ENCODE measurements at regions not wholly inside any gene's neighbourhood (a gene's known extent, or its start where the extent isn't known, plus 50 kb on each side); places are given as distances from the start of the nearest gene placed in this dataset.

GRCh38 chr5:87645224-87645623 lies 232.5 kb upstream of the CCNH start:
- in situ Hi-C loops (cut with HindIII; ENCODE audit: low sequenced_read_pairs) = no loop called here
- H3K4me3 ChIP-seq (ENCODE audit: low read depth, low read length) = no peak overlapping the region
- no peak for DNase-seq (ENCODE audit: low read depth)
- TF ChIP-seq, protein P1, sequence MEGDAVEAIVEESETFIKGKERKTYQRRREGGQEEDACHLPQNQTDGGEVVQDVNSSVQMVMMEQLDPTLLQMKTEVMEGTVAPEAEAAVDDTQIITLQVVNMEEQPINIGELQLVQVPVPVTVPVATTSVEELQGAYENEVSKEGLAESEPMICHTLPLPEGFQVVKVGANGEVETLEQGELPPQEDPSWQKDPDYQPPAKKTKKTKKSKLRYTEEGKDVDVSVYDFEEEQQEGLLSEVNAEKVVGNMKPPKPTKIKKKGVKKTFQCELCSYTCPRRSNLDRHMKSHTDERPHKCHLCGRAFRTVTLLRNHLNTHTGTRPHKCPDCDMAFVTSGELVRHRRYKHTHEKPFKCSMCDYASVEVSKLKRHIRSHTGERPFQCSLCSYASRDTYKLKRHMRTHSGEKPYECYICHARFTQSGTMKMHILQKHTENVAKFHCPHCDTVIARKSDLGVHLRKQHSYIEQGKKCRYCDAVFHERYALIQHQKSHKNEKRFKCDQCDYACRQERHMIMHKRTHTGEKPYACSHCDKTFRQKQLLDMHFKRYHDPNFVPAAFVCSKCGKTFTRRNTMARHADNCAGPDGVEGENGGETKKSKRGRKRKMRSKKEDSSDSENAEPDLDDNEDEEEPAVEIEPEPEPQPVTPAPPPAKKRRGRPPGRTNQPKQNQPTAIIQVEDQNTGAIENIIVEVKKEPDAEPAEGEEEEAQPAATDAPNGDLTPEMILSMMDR (IDR thresholded peaks at IDR 0.05; ENCODE audit: low read depth, low read length, missing control alignments) = no peak

DNA sequence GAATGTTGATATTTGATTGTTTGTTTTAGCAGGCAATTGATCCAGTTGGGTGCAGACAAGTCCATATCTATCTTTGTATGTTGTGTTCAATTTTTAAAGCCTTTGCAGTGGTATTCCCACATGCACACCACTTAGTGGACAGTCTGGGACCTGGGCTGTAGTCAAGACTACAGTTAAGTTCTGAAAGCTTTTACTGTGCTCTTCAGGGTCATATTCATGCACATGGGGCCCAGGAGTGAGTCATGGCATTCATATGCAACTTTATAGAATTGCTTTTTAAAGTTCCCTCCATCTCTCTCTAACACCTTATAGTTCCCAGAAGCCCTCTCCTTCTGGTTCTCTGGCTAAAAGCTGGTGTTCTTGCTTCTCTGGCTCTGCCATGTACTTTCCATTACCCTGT lies 228.2 kb upstream of the CCNH start:
- no peak for DNase-seq (ENCODE audit: low read depth)
- no peak overlapping the region for H3K4me3 ChIP-seq (ENCODE audit: low read depth, low read length)
- TF ChIP-seq, protein P1 (IDR thresholded peaks at IDR 0.05; ENCODE audit: low read depth, low read length, missing control alignments) = no peak
- in situ Hi-C loops (cut with HindIII; ENCODE audit: low sequenced_read_pairs) = no loop called here

DNA sequence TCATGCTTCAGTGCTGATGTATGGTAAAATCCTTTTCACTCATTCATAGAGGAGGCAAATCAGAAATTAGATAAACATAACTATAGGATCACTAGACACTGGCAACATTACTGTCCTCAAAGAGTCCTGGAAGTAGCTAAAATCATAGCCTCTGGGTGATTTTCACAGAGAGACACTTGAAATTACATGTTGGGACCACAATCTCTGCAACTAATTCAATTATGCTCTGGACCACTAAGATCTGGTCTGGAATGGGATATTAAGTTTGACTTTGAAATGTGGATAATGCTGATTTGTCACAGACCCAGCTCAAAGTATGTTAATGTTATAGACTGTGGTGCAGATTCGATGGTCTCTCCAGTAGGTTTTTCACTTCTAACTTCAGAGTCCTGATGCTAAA lies 214.6 kb upstream of the CCNH start:
- in situ Hi-C loops (cut with HindIII; ENCODE audit: low sequenced_read_pairs) = no loop called here
- no peak overlapping the region for H3K4me3 ChIP-seq (ENCODE audit: low read depth, low read length)
- TF ChIP-seq, protein P1 (IDR thresholded peaks at IDR 0.05; ENCODE audit: low read depth, low read length, missing control alignments) = no peak
- DNase-seq (ENCODE audit: low read depth) = no peak

DNA sequence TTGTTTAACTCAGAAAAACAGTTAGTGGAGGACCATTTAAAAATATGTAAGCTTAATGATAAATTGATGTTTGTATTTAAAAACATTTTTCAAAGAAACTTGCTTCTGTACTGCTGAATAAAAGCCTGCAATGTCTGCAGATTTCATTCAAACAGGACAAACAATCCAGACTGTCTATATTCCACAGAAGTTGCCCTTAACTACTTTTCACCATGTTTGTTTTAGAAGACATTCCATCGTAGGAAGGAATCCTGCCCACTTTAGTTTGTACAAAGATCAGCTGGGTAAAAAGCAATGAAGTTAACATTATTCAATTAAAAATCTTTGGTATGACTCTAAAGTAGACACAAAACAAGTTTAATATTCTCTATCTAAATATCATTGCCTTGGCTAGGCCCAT lies 195.7 kb upstream of the CCNH start:
- DNase-seq (ENCODE audit: low read depth) = no peak
- in situ Hi-C loops (cut with HindIII; ENCODE audit: low sequenced_read_pairs) = no loop called here
- TF ChIP-seq, protein P1 (IDR thresholded peaks at IDR 0.05; ENCODE audit: low read depth, low read length, missing control alignments) = no peak
- H3K4me3 ChIP-seq (ENCODE audit: low read depth, low read length) = no peak overlapping the region

DNA sequence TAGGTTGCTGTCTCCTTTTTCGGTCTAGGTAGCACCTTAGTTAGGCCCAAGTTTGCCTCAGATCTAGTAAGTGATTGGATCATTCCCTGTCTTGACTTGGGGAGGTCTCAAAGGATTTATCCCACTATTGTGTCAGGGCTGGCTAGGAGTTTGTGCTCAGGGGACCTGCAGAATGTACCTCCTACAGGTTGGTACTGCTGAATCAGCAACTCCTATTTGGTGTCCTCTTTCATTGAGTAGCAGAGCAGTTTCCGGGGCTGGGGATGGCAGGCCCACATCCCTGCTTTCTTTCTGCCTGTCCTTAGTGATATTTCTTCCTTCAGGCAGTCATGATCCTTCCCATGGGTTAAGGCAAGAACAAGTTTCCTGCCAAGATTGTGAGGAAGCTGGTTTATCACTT lies 192.9 kb upstream of the CCNH start:
- no peak for DNase-seq (ENCODE audit: low read depth)
- TF ChIP-seq, protein P1 (IDR thresholded peaks at IDR 0.05; ENCODE audit: low read depth, low read length, missing control alignments) = no peak
- H3K4me3 ChIP-seq (ENCODE audit: low read depth, low read length) = no peak overlapping the region
- in situ Hi-C loops (cut with HindIII; ENCODE audit: low sequenced_read_pairs) = no loop called here

DNA sequence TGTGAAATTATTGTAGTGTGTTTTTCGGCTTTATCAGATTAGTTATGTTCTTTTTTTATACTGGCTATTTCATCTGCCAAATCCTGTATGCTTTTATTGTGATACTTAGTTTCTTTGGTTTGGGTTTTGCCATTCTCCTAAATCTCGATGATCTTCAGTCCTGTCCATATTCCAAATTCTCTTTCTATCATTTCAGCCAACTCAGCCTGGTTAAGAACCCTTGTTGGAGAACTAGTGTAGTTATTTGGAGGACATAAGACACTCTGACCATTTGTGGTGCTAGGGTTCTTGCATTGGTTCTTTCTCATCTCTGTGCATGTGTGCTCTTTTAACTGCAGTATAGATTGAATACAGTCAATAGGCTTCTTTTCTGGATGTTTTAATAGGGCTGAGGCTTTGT lies 187.0 kb upstream of the CCNH start:
- TF ChIP-seq, protein P1 (IDR thresholded peaks at IDR 0.05; ENCODE audit: low read depth, low read length, missing control alignments) = no peak
- no peak overlapping the region for H3K4me3 ChIP-seq (ENCODE audit: low read depth, low read length)
- in situ Hi-C loops (cut with HindIII; ENCODE audit: low sequenced_read_pairs) = no loop called here
- no peak for DNase-seq (ENCODE audit: low read depth)

- DNase-seq (ENCODE audit: low read depth) = no peak
- in situ Hi-C loops (cut with HindIII; ENCODE audit: low sequenced_read_pairs) = no loop called here
- TF ChIP-seq, protein P1 (IDR thresholded peaks at IDR 0.05; ENCODE audit: low read depth, low read length, missing control alignments) = no peak
- H3K4me3 ChIP-seq (ENCODE audit: low read depth, low read length) = no peak overlapping the region
Observed at GRCh38 chr5:87598460-87598859, 185.7 kb upstream of the CCNH start.

All from astrocyte of the cerebellum (primary cell).